Naive thymus-derived CD4-positive, alpha-beta T cell (primary cell): ENCODE measurements at regions not wholly inside any gene's neighbourhood (a gene's known extent, or its start where the extent isn't known, plus 50 kb on each side); places are given as distances from the start of the nearest gene placed in this dataset.

Experiments used
- ATAC-seq: fragments of 150-1000 bp; cut with Tn5 transposase; 2 replicates; pipeline ENCODE4 v1.10.0; 2021; ENCODE audit warnings: mild to moderate bottlenecking, moderate library complexity
- CTCF ChIA-PET: fragments of 350-600 bp; sonication (Branson Sonifier 250); formaldehyde crosslinking; loops from one replicate; lab custom pipeline; 2021; ENCODE audit warnings: antibody characterized with exemption; lab: Charles Lee
- POLR2A ChIA-PET: fragments of 350-600 bp; sonication (Branson Sonifier 250); formaldehyde crosslinking; loops from one replicate; lab custom pipeline; 2021; ENCODE audit warnings: antibody characterized with exemption, inconsistent platforms; lab: Charles Lee
- DNase-seq, 9 donors: peaks; one replicate each; pipeline versions ENCODE4 v3.0.0 to v3.0.0-alpha.2; 2020 to 2022; ENCODE audit warnings: mixed read lengths in 1 of 9
- H3K27ac ChIP-seq: one replicate; pipeline ENCODE4 v1.7.0; 2013; ENCODE audit warnings: mild to moderate bottlenecking, low read depth, low read length, moderate library complexity
- H3K27me3 ChIP-seq, 2 donors: one replicate each; pipeline ENCODE4 v1.7.0; 2013; ENCODE audit warnings: low read length in 2 of 2, mild to moderate bottlenecking in 2 of 2, moderate library complexity in 2 of 2; ENCODE audit not compliant: control insufficient read depth in 2 of 2, insufficient read depth in 2 of 2
- H3K36me3 ChIP-seq, 3 experiments: 1 replicate in 2 of 3; 2 replicates in 1 of 3; pipeline ENCODE4 v1.7.0; 2013; ENCODE audit warnings: low read length in 3 of 3, mild to moderate bottlenecking in 3 of 3, moderate library complexity in 1 of 3; ENCODE audit not compliant: insufficient read depth in 3 of 3, control insufficient read depth in 2 of 3
- H3K4me1 ChIP-seq, 2 donors: one replicate each; pipeline ENCODE4 v1.7.0; 2013; ENCODE audit warnings: low read length in 2 of 2, mild to moderate bottlenecking in 2 of 2, moderate library complexity in 1 of 2; ENCODE audit not compliant: control insufficient read depth in 2 of 2, insufficient read depth in 2 of 2
- H3K4me3 ChIP-seq: 2 replicates; pipeline ENCODE4 v1.7.0; 2013; ENCODE audit warnings: mild to moderate bottlenecking, low read length
- H3K9me3 ChIP-seq, 3 experiments: 1 replicate in 2 of 3; 2 replicates in 1 of 3; pipeline ENCODE4 v1.7.0; 2013; ENCODE audit warnings: low read length in 3 of 3; ENCODE audit not compliant: control insufficient read depth in 2 of 3
- H3K27ac Mint-ChIP-seq, 9 donors: one replicate each; pipeline ENCODE4 v1.8.0; 2020 to 2022; ENCODE audit warnings: mixed read lengths in 9 of 9, mild to moderate bottlenecking in 8 of 9, moderate library complexity in 5 of 9, inconsistent platforms in 2 of 9
- H3K27me3 Mint-ChIP-seq, 5 donors: one replicate each; pipeline ENCODE4 v1.8.0; 2021 to 2022; ENCODE audit warnings: mixed read lengths in 5 of 5, mild to moderate bottlenecking in 1 of 5
- H3K36me3 Mint-ChIP-seq, 5 donors: one replicate each; pipeline ENCODE4 v1.8.0; 2020 to 2022; ENCODE audit warnings: mixed read lengths in 5 of 5, mild to moderate bottlenecking in 3 of 5, inconsistent platforms in 1 of 5
- H3K4me1 Mint-ChIP-seq, 7 donors: one replicate each; pipeline ENCODE4 v1.8.0; 2020 to 2022; ENCODE audit warnings: mixed read lengths in 7 of 7, mild to moderate bottlenecking in 3 of 7, inconsistent platforms in 1 of 7
- H3K4me3 Mint-ChIP-seq, 10 donors: one replicate each; pipeline ENCODE4 v1.8.0; 2020 to 2022; ENCODE audit warnings: mild to moderate bottlenecking in 10 of 10, mixed read lengths in 10 of 10, moderate library complexity in 6 of 10, inconsistent platforms in 2 of 10
- H3K9me3 Mint-ChIP-seq, 11 donors: one replicate each; pipeline ENCODE4 v1.8.0; 2020 to 2022; ENCODE audit warnings: mixed read lengths in 11 of 11, mild to moderate bottlenecking in 4 of 11, inconsistent platforms in 1 of 11, moderate library complexity in 1 of 11
- intact Hi-C, 2 donors: fragments of 100-400 bp; cut with micrococcal nuclease; formaldehyde crosslinking; loops; one replicate each; pipeline ENCODE4 v1.15.1; 2023

GRCh38 chr2:65639156-65639864 lies 206.9 kb upstream of the SPRED2 start:
- CTCF ChIA-PET, result no interaction called here
- Histone ChIP-seq H3K36me3 (no peaks in the 10 kb centered on the region), H3K4me3 (no peak overlapping the region), H3K27me3 (no peaks in the 10 kb centered on the region), H3K4me1 (no peaks in the 10 kb centered on the region), H3K9me3 (no peaks in the 10 kb centered on the region), H3K27ac (no peak overlapping the region)
- Mint-ChIP-seq H3K27ac (no peak overlapping the region), H3K36me3 (no peaks in the 10 kb centered on the region), H3K9me3 (no peaks in the 10 kb centered on the region), H3K4me3 (no peak overlapping the region), H3K4me1 (peaks cover 0 to 5% (median 2%) of the 10 kb centered on the region in 7 donors), H3K27me3 (peaks cover 7 to 21% (median 11%) of the 10 kb centered on the region in 5 donors)
- intact Hi-C loops, result no loop called here
- ATAC-seq (no peak), DNase-seq (no peak)
- POLR2A ChIA-PET, result no interaction called here

GRCh38 chr2:65638443-65638842 lies 206.0 kb upstream of the SPRED2 start:
- Histone ChIP-seq H3K36me3 (no peaks in the 10 kb centered on the region), H3K4me3 (no peak overlapping the region), H3K4me1 (no peaks in the 10 kb centered on the region), H3K27me3 (no peaks in the 10 kb centered on the region), H3K27ac (no peak overlapping the region), H3K9me3 (no peaks in the 10 kb centered on the region)
- Mint-ChIP-seq H3K27ac (no peak overlapping the region), H3K9me3 (no peaks in the 10 kb centered on the region), H3K4me3 (no peak overlapping the region), H3K36me3 (no peaks in the 10 kb centered on the region), H3K27me3 (peaks cover 9 to 28% (median 15%) of the 10 kb centered on the region in 5 donors), H3K4me1 (peaks cover 0 to 5% (median 2%) of the 10 kb centered on the region in 7 donors)
- ATAC-seq (no peak), DNase-seq (no peak)
- intact Hi-C loops, result no loop called here
- ChIA-PET POLR2A (no interaction called here), CTCF (no interaction called here)

DNA sequence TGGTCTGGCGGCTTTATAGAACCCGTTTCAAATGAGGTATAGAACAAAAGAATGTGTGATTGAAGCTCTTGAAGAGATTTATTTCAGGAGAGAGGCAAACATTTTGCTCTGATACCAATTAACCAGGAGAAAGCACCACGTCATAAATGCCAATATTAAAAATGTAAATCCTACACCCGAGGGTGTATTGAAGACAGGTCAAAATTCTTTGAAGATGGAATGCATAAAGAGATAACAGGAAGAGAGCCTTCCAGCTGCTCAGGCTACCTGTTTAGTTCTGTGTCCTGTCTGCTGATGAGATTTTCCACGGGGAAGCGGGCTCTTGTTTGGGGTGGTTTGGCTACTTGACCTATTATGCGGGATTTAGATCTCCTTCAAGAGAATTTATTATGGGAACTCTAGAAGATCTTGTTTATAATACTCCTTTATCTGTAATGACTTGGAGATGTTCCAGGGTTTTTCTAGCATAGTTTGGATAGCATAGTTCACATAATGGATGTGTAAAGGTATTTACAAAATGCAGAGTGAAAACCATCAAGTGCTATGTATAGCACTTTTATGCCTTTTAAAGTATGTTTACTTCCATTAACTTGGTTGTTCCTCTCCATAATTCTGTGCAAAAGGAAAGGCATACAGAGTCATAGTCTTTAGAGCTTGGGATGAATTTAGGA lies 204.5 kb upstream of the SPRED2 start:
- Mint-ChIP-seq H3K27me3 (peaks cover 13 to 35% (median 19%) of the 10 kb centered on the region in 5 donors), H3K36me3 (no peaks in the 10 kb centered on the region), H3K4me1 (peaks cover 0 to 5% (median 2%) of the 10 kb centered on the region in 7 donors), H3K9me3 (peaks cover 0 to 1% (median 0%) of the 10 kb centered on the region in 11 donors), H3K4me3 (no peak overlapping the region), H3K27ac (no peak overlapping the region)
- ChIA-PET POLR2A (no interaction called here), CTCF (no interaction called here)
- H3K27ac ChIP-seq, result no peak overlapping the region
- no peaks in the 10 kb centered on the region for H3K27me3 ChIP-seq
- H3K9me3 ChIP-seq, result no peaks in the 10 kb centered on the region
- DNase-seq (no peak), ATAC-seq (no peak)
- H3K4me3 ChIP-seq, result no peak overlapping the region
- H3K4me1 ChIP-seq, result no peaks in the 10 kb centered on the region
- intact Hi-C loops, result no loop called here
- no peaks in the 10 kb centered on the region for H3K36me3 ChIP-seq

GRCh38 chr2:65636024-65636423 lies 203.6 kb upstream of the SPRED2 start:
- no peak overlapping the region for H3K4me3 Mint-ChIP-seq
- H3K4me3 ChIP-seq, result no peak overlapping the region
- peaks cover 0 to 5% (median 2%) of the 10 kb centered on the region in 7 donors for H3K4me1 Mint-ChIP-seq
- intact Hi-C loops, result no loop called here
- H3K4me1 ChIP-seq, result no peaks in the 10 kb centered on the region
- ChIA-PET POLR2A (no interaction called here), CTCF (no interaction called here)
- ATAC-seq (no peak), DNase-seq (no peak)
- no peaks in the 10 kb centered on the region for H3K36me3 ChIP-seq
- no peak overlapping the region for H3K27ac ChIP-seq
- H3K9me3 Mint-ChIP-seq, result peaks cover 0 to 1% (median 0%) of the 10 kb centered on the region in 11 donors
- no peaks in the 10 kb centered on the region for H3K27me3 ChIP-seq
- H3K36me3 Mint-ChIP-seq, result no peaks in the 10 kb centered on the region
- no peak overlapping the region for H3K27ac Mint-ChIP-seq
- no peaks in the 10 kb centered on the region for H3K9me3 ChIP-seq
- peaks cover 13 to 35% (median 19%) of the 10 kb centered on the region in 5 donors for H3K27me3 Mint-ChIP-seq

- no peak overlapping the region for H3K4me3 Mint-ChIP-seq
- ATAC-seq (no peak), DNase-seq (no peak)
- no peaks in the 10 kb centered on the region for H3K9me3 ChIP-seq
- intact Hi-C loops, result no loop called here
- H3K36me3 ChIP-seq, result no peaks in the 10 kb centered on the region
- no peak overlapping the region for H3K4me3 ChIP-seq
- H3K27me3 Mint-ChIP-seq, result peaks cover 14 to 29% (median 19%) of the 10 kb centered on the region in 5 donors
- H3K36me3 Mint-ChIP-seq, result no peaks in the 10 kb centered on the region
- CTCF ChIA-PET, result no interaction called here
- POLR2A ChIA-PET, result no interaction called here
- H3K4me1 ChIP-seq, result no peaks in the 10 kb centered on the region
- no peaks in the 10 kb centered on the region for H3K27me3 ChIP-seq
- no peaks in the 10 kb centered on the region for H3K4me1 Mint-ChIP-seq
- H3K27ac Mint-ChIP-seq, result no peak overlapping the region
- H3K9me3 Mint-ChIP-seq, result peaks cover 0 to 1% (median 0%) of the 10 kb centered on the region in 11 donors
- H3K27ac ChIP-seq, result no peak overlapping the region
Observed at GRCh38 chr2:65634304-65634703, 201.9 kb upstream of the SPRED2 start.

- H3K27ac ChIP-seq, result no peak overlapping the region
- no peak overlapping the region for H3K4me3 ChIP-seq
- no peaks in the 10 kb centered on the region for H3K4me1 Mint-ChIP-seq
- ChIA-PET CTCF (no interaction called here), POLR2A (no interaction called here)
- no peaks in the 10 kb centered on the region for H3K9me3 ChIP-seq
- H3K27ac Mint-ChIP-seq, result no peak overlapping the region
- H3K4me1 ChIP-seq, result no peaks in the 10 kb centered on the region
- no peaks in the 10 kb centered on the region for H3K36me3 Mint-ChIP-seq
- no peaks in the 10 kb centered on the region for H3K27me3 ChIP-seq
- H3K36me3 ChIP-seq, result no peaks in the 10 kb centered on the region
- peaks cover 18 to 27% (median 24%) of the 10 kb centered on the region in 5 donors for H3K27me3 Mint-ChIP-seq
- H3K9me3 Mint-ChIP-seq, result peaks cover 0 to 1% (median 0%) of the 10 kb centered on the region in 11 donors
- ATAC-seq, result peak; percentile 48
- H3K4me3 Mint-ChIP-seq, result no peak overlapping the region
- intact Hi-C loops, result no loop called here
- DNase-seq, result no peak
Observed at GRCh38 chr2:65630643-65631042, 198.2 kb upstream of the SPRED2 start.

GRCh38 chr2:65628156-65628555 lies 195.8 kb upstream of the SPRED2 start:
- DNase-seq (no peak), ATAC-seq (no peak)
- Mint-ChIP-seq H3K4me1 (peaks cover 0 to 5% (median under 1%) of the 10 kb centered on the region in 7 donors), H3K36me3 (no peaks in the 10 kb centered on the region), H3K27ac (no peak overlapping the region), H3K27me3 (peaks cover 13 to 25% (median 16%) of the 10 kb centered on the region in 5 donors), H3K9me3 (no peaks in the 10 kb centered on the region), H3K4me3 (no peak overlapping the region)
- intact Hi-C loops, result no loop called here
- POLR2A ChIA-PET, result no interaction called here
- Histone ChIP-seq H3K4me1 (no peaks in the 10 kb centered on the region), H3K36me3 (no peaks in the 10 kb centered on the region), H3K9me3 (no peaks in the 10 kb centered on the region), H3K27me3 (no peaks in the 10 kb centered on the region), H3K27ac (no peak overlapping the region), H3K4me3 (no peak overlapping the region)
- CTCF ChIA-PET, result no interaction called here
